Astrocyte of the cerebellum (primary cell): ENCODE measurements at regions not wholly inside any gene's neighbourhood (a gene's known extent, or its start where the extent isn't known, plus 50 kb on each side); places are given as distances from the start of the nearest gene placed in this dataset.

Experiments used
- DNase-seq: peaks from one replicate; pipeline ENCODE4 v3.0.0-alpha.2; 2011; ENCODE audit warnings: low read depth
- H3K4me3 ChIP-seq: 2 replicates; pipeline ENCODE4 v1.5.1; 2011; ENCODE audit warnings: mild to moderate bottlenecking, low read depth, low read length, moderate library complexity
- in situ Hi-C: cut with HindIII; loops from 2 replicates; pipeline ENCODE4 v1.10.0; 2017; ENCODE audit warnings: low sequenced_read_pairs
- TF ChIP-seq, protein P1 (sequence below): IDR thresholded peaks from 2 replicates; pipeline ENCODE4 v1.5.1; 2012; ENCODE audit warnings: low read length, low read depth, moderate library complexity, mild to moderate bottlenecking; ENCODE audit errors: missing control alignments

- TF ChIP-seq, protein P1, sequence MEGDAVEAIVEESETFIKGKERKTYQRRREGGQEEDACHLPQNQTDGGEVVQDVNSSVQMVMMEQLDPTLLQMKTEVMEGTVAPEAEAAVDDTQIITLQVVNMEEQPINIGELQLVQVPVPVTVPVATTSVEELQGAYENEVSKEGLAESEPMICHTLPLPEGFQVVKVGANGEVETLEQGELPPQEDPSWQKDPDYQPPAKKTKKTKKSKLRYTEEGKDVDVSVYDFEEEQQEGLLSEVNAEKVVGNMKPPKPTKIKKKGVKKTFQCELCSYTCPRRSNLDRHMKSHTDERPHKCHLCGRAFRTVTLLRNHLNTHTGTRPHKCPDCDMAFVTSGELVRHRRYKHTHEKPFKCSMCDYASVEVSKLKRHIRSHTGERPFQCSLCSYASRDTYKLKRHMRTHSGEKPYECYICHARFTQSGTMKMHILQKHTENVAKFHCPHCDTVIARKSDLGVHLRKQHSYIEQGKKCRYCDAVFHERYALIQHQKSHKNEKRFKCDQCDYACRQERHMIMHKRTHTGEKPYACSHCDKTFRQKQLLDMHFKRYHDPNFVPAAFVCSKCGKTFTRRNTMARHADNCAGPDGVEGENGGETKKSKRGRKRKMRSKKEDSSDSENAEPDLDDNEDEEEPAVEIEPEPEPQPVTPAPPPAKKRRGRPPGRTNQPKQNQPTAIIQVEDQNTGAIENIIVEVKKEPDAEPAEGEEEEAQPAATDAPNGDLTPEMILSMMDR = no peak
- no peak for DNase-seq
- no peak overlapping the region for H3K4me3 ChIP-seq
- in situ Hi-C loops = no loop called here
Measured at GRCh38 chr3:13158408-13158807, 85.2 kb upstream of the IQSEC1 start.

DNA sequence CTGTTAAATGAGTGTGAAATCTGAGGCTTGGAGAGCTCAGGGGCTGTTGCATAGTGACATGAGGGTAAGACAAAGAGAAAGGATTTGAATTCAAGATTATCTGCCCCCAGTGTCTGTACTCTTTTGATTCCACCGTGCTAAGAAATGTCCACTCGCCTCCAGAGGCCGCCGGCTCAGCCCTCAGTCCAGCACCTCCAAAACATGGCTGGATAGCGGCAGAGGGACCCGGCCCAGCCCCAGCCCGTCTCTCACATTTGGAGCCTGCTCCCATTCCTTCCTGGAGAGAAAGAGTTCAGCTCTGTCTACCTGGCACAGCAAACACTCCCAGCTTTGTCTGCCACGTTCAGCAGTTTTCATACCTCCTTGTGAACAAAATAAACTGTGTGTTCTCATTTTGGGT, 84.8 kb upstream of the IQSEC1 start:
- no peak overlapping the region for H3K4me3 ChIP-seq
- DNase-seq = no peak
- in situ Hi-C loops = no loop called here
- TF ChIP-seq, protein P1 = no peak

GRCh38 chr3:13152826-13153710, 79.8 kb upstream of the IQSEC1 start:
- H3K4me3 ChIP-seq = no peak overlapping the region
- in situ Hi-C loops = no loop called here
- TF ChIP-seq, protein P1 = no peak
- no peak for DNase-seq

GRCh38 chr3:13150624-13151023, 77.4 kb upstream of the IQSEC1 start:
- in situ Hi-C loops = no loop called here
- no peak for DNase-seq
- no peak overlapping the region for H3K4me3 ChIP-seq
- TF ChIP-seq, protein P1 = no peak

GRCh38 chr3:13149330-13150108, 76.3 kb upstream of the IQSEC1 start:
- in situ Hi-C loops = no loop called here
- DNase-seq = no peak
- TF ChIP-seq, protein P1 = no peak
- H3K4me3 ChIP-seq = no peak overlapping the region

- H3K4me3 ChIP-seq = no peak overlapping the region
- DNase-seq = no peak
- TF ChIP-seq, protein P1 = no peak
- in situ Hi-C loops = no loop called here
Measured at GRCh38 chr3:13148561-13149329, 75.5 kb upstream of the IQSEC1 start.
